GM12878 (cell line): ENCODE measurements at regions not wholly inside any gene's neighbourhood (a gene's known extent, or its start where the extent isn't known, plus 50 kb on each side); places are given as distances from the start of the nearest gene placed in this dataset.

Experiments
- ATAC-seq: fragments of 200-7000 bp; cut with Tn5 transposase; 3 replicates; pipeline ENCODE4 v1.9.1; 2020; ENCODE audit warnings: mild to moderate bottlenecking, moderate library complexity
- BruUV-seq: library from RNA; stranded (reverse); fragments of 400-500 nt; replicated peaks from 2 replicates; lab custom pipeline; 2021; lab: Mats Ljungman, UMichigan
- CTCF ChIA-PET: fragments of 300-600 bp; sonication (Branson Sonifier 250); formaldehyde crosslinking; extraction: SDS; loops from one replicate; lab custom pipeline; 2021; ENCODE audit warnings: inconsistent platforms; lab: Yijun Ruan, JAX
- POLR2A ChIA-PET: fragments of 350-600 bp; formaldehyde crosslinking; extraction: SDS; loops from one replicate; lab custom pipeline; 2021; ENCODE audit warnings: inconsistent platforms; lab: Charles Lee
- RAD21 ChIA-PET: fragments of 300-600 bp; sonication (Branson Sonifier 250); formaldehyde crosslinking; loops from one replicate; lab custom pipeline; 2023; ENCODE audit warnings: antibody characterized with exemption; ENCODE audit not compliant: unreplicated experiment; lab: Charles Lee
- SMC1A ChIA-PET: fragments of 300-600 bp; sonication (Branson Sonifier 250); formaldehyde crosslinking; loops from one replicate; lab custom pipeline; 2023; ENCODE audit not compliant: unreplicated experiment, uncharacterized antibody; lab: Charles Lee
- DNase-seq: peaks from one replicate; pipeline ENCODE4 v3.0.0-alpha.2; 2011; ENCODE audit warnings: low read depth, low spot score
- FAIRE-seq: peaks from 3 replicates; lab custom pipeline; 2011; peaks lifted over from hg19 to GRCh38; lab: Jason Lieb, UNC
- H2AFZ ChIP-seq: 2 replicates; pipeline ENCODE4 v1.6.0; 2011; ENCODE audit warnings: low read depth, low read length, control low read depth; ENCODE audit not compliant: control insufficient read depth
- H3K27ac ChIP-seq: 2 replicates; pipeline ENCODE4 v1.5.1; 2011; ENCODE audit warnings: control low read depth; ENCODE audit not compliant: control insufficient read depth, insufficient read depth
- H3K27me3 ChIP-seq, 2 experiments: replicated peaks in 1 of 2; 2 replicates each; pipeline versions ENCODE4 v1.6.0 to v1.6.1; 2011; ENCODE audit warnings: low read length in 1 of 2; ENCODE audit not compliant: control insufficient read depth in 2 of 2, insufficient read depth in 2 of 2
- H3K36me3 ChIP-seq, 2 experiments: 2 replicates each; pipeline ENCODE4 v1.5.1; 2011; ENCODE audit warnings: low read length in 1 of 2; ENCODE audit not compliant: control insufficient read depth in 2 of 2, insufficient read depth in 2 of 2
- H3K4me1 ChIP-seq: 2 replicates; pipeline ENCODE4 v1.6.1; 2011; ENCODE audit warnings: mild to moderate bottlenecking, low read length, moderate library complexity, mixed read lengths; ENCODE audit not compliant: control insufficient read depth, insufficient read depth
- H3K4me2 ChIP-seq: 2 replicates; pipeline ENCODE4 v1.6.0; 2011; ENCODE audit warnings: control low read depth; ENCODE audit not compliant: control insufficient read depth, insufficient read depth
- H3K4me3 ChIP-seq: fragments of 200-600 bp; sonication (generic); 2 replicates; pipeline ENCODE4 v1.5.1; 2016
- H3K79me2 ChIP-seq: 2 replicates; pipeline ENCODE4 v1.6.0; 2011; ENCODE audit warnings: low read length; ENCODE audit not compliant: control insufficient read depth, insufficient read depth
- H3K9ac ChIP-seq: 2 replicates; pipeline ENCODE4 v1.8.0; 2011; ENCODE audit warnings: low read length, control low read depth, mixed read lengths; ENCODE audit not compliant: control insufficient read depth, insufficient read depth
- H3K9me3 ChIP-seq: replicated peaks from 3 replicates; pipeline ENCODE4 v1.5.1; 2011; ENCODE audit warnings: mild to moderate bottlenecking, low read length; ENCODE audit not compliant: control insufficient read depth, insufficient read depth
- H4K20me1 ChIP-seq: 2 replicates; pipeline ENCODE4 v1.6.0; 2011; ENCODE audit not compliant: control insufficient read depth, insufficient read depth
- MEF2A ChIP-seq: IDR thresholded peaks from 2 replicates; pipeline ENCODE4 v1.6.1; 2011; ENCODE audit warnings: low read depth, mild to moderate bottlenecking, low read length, moderate library complexity; ENCODE audit not compliant: insufficient read depth
- RCOR1 ChIP-seq: conservative IDR thresholded peaks from 2 replicates; pipeline ENCODE4 v1.6.1; 2012; ENCODE audit warnings: low read depth, low read length, improper control_type of control experiment
- SMC3 ChIP-seq: IDR thresholded peaks from 2 replicates; pipeline ENCODE4 v1.6.1; 2011; ENCODE audit warnings: low read length, improper control_type of control experiment, borderline replicate concordance
- SPI1 ChIP-seq: IDR thresholded peaks from 2 replicates; pipeline ENCODE4 v1.6.1; 2011; ENCODE audit warnings: low read depth, mild to moderate bottlenecking, low read length, moderate library complexity, borderline replicate concordance; ENCODE audit not compliant: insufficient read depth
- WGBS: methylation state at CpG from one replicate; pipeline ENCODE4 v1.1.6; 2016; ENCODE audit warnings: low lambda C conversion rate; ENCODE audit not compliant: insufficient replicate concordance, insufficient coverage; ENCODE audit errors: missing lambda C conversion rate; 5-methylcytosine and 5-hydroxymethylcytosine counted together
- in situ Hi-C: fragments of 300-500 bp; cut with MboI; formaldehyde crosslinking; loops from 9 replicates; pipeline ENCODE4 v1.14.3; 2018; ENCODE audit warnings: mixed read lengths
- intact Hi-C: fragments of 100-400 bp; cut with micrococcal nuclease; formaldehyde crosslinking; loops from one replicate; pipeline ENCODE4 v1.14.2; 2022; ENCODE audit not compliant: unreplicated experiment

DNA sequence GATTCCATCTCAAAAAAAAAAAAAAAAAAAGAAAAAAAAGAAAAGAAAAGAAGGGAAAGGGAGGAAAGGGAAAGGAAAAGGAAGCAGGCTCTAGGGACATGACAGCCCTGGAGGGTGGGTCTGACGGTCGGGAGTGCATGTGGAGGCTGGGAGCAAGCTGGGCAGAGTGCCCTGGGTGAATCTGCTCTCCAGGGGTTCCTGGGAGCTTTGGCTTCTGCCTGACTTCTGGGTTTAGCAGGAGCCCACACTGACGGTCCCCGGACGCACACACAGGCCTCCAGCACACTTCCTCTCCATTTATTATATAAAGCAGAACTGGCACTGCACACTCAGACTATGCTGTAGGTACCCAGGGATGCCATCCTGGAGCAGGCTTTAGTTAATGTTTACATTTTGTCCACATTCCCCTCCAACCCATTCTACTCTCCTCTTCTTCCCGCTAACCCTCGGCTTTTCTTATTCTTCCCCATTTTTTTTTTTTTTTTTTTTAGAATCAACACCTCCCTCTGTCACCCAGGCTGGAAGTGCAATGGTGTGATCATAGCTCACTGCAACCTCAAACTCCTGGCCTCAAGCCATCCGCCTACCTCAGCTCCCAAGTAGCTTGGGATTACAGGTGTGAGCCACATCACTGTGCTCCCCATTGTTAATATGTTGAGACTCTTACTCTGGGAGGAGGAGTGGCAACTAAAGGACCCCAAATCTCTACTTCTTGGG is 151.1 kb upstream of the SLC1A4 start:
- ChIA-PET SMC1A (interaction anchor here (1.1 to 2.2 kb wide), 2 partner anchors 10 to 21 kb away, joined by 3 to 8 read pairs; no protein-coding TSS in a partner anchor), CTCF (interaction anchor here (0.6 to 1.0 kb wide), 3 partner anchors 18 to 176 kb away, joined by 4 to 6 read pairs (median 4); no protein-coding TSS in a partner anchor), RAD21 (interaction anchor here (1.1 to 1.2 kb wide), 2 partner anchors 10 to 24 kb away, joined by 3 read pairs; no protein-coding TSS in a partner anchor), POLR2A (interaction anchor here (0.5 to 0.7 kb wide), 4 partner anchors 65 to 213 kb away, joined by 3 to 5 read pairs (median 4); no protein-coding TSS in a partner anchor)
- H4K20me1 ChIP-seq = no peaks in the 10 kb centered on the region
- H3K27ac ChIP-seq = no peak overlapping the region
- TF ChIP-seq SPI1 = peak; percentile 38; the same call in 1 of the 2 replicates
- no peak for TF ChIP-seq MEF2A
- no peak for TF ChIP-seq SMC3
- no peak overlapping the region for H3K4me2 ChIP-seq
- WGBS = 74% methylated on average over 8 of the region's 8 CpGs
- DNase-seq = no peak
- H3K79me2 ChIP-seq = no peaks in the 10 kb centered on the region
- H3K27me3 ChIP-seq = no peaks in the 10 kb centered on the region
- H3K4me3 ChIP-seq = no peak overlapping the region
- no peak for FAIRE-seq
- no TSS peak for BruUV-seq
- no peaks in the 10 kb centered on the region for H3K9me3 ChIP-seq
- H3K4me1 ChIP-seq = peaks cover 24% of the 10 kb centered on the region
- intact Hi-C loops = no loop called here
- H3K9ac ChIP-seq = no peak overlapping the region
- ATAC-seq = peak; percentile 25; the same call in 2 of the 3 replicates
- in situ Hi-C loops = loop anchor here (10.0 kb wide), 1 partner anchor 193 kb away; no protein-coding TSS in a partner anchor
- H3K36me3 ChIP-seq = no peaks in the 10 kb centered on the region
- no peak overlapping the region for H2AFZ ChIP-seq

DNA sequence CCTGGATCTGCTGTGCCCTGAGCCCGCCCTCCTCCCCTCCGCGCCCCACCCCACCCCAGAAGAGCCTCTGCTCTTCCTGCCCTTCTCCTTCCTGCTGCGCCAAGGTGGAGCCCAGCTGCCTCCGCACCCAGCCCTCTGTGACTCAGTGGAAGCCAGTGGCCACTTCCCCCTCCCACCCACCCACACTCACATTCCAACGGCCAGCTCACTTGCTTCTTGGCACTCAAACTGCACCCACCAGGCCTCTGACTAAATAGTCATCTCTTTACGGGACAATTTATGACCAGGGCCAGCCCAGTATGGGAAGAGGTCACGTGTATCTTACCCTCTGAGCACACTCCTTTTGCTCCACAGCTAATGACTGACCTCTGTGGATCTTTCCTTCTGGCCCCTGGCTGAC is 150.4 kb upstream of the SLC1A4 start:
- POLR2A ChIA-PET = interaction anchor here (0.7 to 1.1 kb wide), 4 partner anchors 88 to 165 kb away, joined by 3 read pairs; no protein-coding TSS in a partner anchor
- H3K27ac ChIP-seq = no peak overlapping the region
- in situ Hi-C loops = loop anchor here (10.0 kb wide), 1 partner anchor 194 kb away; no protein-coding TSS in a partner anchor

More for the DNA sequence above, 150.4 kb upstream of the SLC1A4 start:
- RAD21 ChIA-PET = no interaction called here
- no peak overlapping the region for H2AFZ ChIP-seq
- TF ChIP-seq RCOR1 = no peak
- TF ChIP-seq, all 136 proteins: peak for 0
- ChIA-PET SMC1A (interaction anchor here (0.7 to 2.2 kb wide), 5 partner anchors 9 to 248 kb away, joined by 3 to 8 read pairs (median 3); no protein-coding TSS in a partner anchor), CTCF (interaction anchor here (0.6 to 1.7 kb wide), 6 partner anchors 10 to 177 kb away, joined by 3 to 6 read pairs (median 4); no protein-coding TSS in a partner anchor)
- Histone ChIP-seq H3K4me1 (peaks cover 24% of the 10 kb centered on the region), H3K4me2 (no peak overlapping the region), H3K4me3 (no peak overlapping the region), H3K9ac (no peak overlapping the region), H3K9me3 (no peaks in the 10 kb centered on the region), H3K27me3 (no peaks in the 10 kb centered on the region), H4K20me1 (no peaks in the 10 kb centered on the region), H3K36me3 (no peaks in the 10 kb centered on the region), H3K79me2 (no peaks in the 10 kb centered on the region)
- no TSS peak for BruUV-seq
- ATAC-seq (no peak), DNase-seq (no peak), FAIRE-seq (no peak)
- intact Hi-C loops = no loop called here
- WGBS = 88% methylated on average over 3 of the region's 8 CpGs
